Inflammatory macrophage (primary cell): ENCODE measurements at regions not wholly inside any gene's neighbourhood (a gene's known extent, or its start where the extent isn't known, plus 50 kb on each side); places are given as distances from the start of the nearest gene placed in this dataset.

Experiments
- DNase-seq, 2 donors: peaks; one replicate each; pipeline ENCODE4 v3.0.0-alpha.2; 2020 to 2022

GRCh38 chr10:20726381-20726780, 170.7 kb downstream of the NEBL start:
- no peak for DNase-seq

GRCh38 chr10:20714979-20715378, 182.1 kb downstream of the NEBL start:
- no peak for DNase-seq

- no peak for DNase-seq
Observed at GRCh38 chr10:20714518-20714917, 182.6 kb downstream of the NEBL start.

GRCh38 chr10:20713420-20713819, 183.7 kb downstream of the NEBL start:
- no peak for DNase-seq

- no peak for DNase-seq
Observed at GRCh38 chr10:20712774-20713173, 184.3 kb downstream of the NEBL start.

- no peak for DNase-seq
Observed at GRCh38 chr10:20709708-20710107, 187.4 kb downstream of the NEBL start.

- no peak for DNase-seq
Observed at GRCh38 chr10:20708305-20708704, 188.8 kb downstream of the NEBL start.

- DNase-seq, result no peak
Observed at GRCh38 chr10:20707251-20707650, 189.9 kb downstream of the NEBL start.

GRCh38 chr10:20698837-20699236, 198.3 kb downstream of the NEBL start:
- no peak for DNase-seq

GRCh38 chr10:20694296-20694695, 202.8 kb downstream of the NEBL start:
- DNase-seq, result no peak

GRCh38 chr10:20688797-20689544, 208.1 kb downstream of the NEBL start:
- no peak for DNase-seq

- DNase-seq, result no peak
Observed at GRCh38 chr10:20686015-20686635, 211.0 kb downstream of the NEBL start.

GRCh38 chr10:20685462-20685861, 211.6 kb downstream of the NEBL start:
- no peak for DNase-seq

- no peak for DNase-seq
Observed at GRCh38 chr10:20683345-20683744, 213.8 kb downstream of the NEBL start.

GRCh38 chr10:20682782-20683181, 214.3 kb downstream of the NEBL start:
- DNase-seq, result no peak

- no peak for DNase-seq
Observed at GRCh38 chr10:20677340-20677739, 219.8 kb downstream of the NEBL start.

GRCh38 chr10:20674926-20675325, 222.2 kb downstream of the NEBL start:
- DNase-seq, result no peak

GRCh38 chr10:20673175-20673574, 223.9 kb downstream of the NEBL start:
- DNase-seq, result no peak

- DNase-seq, result no peak
Observed at GRCh38 chr10:20672741-20673140, 224.4 kb downstream of the NEBL start.

- DNase-seq, result no peak
Observed at GRCh38 chr10:20670579-20670978, 226.5 kb downstream of the NEBL start.

GRCh38 chr10:20668985-20669384, 228.1 kb downstream of the NEBL start:
- DNase-seq, result no peak

GRCh38 chr10:20662742-20663141, 234.4 kb downstream of the NEBL start:
- DNase-seq, result no peak

- DNase-seq, result no peak
Observed at GRCh38 chr10:20659225-20659624, 237.9 kb downstream of the NEBL start.

- DNase-seq, result no peak
Observed at GRCh38 chr10:20658158-20658557, 239.0 kb downstream of the NEBL start.

GRCh38 chr10:20656886-20657285, 240.2 kb downstream of the NEBL start:
- no peak for DNase-seq
